Caki2 (cell line): ENCODE measurements at regions not wholly inside any gene's neighbourhood (a gene's known extent, or its start where the extent isn't known, plus 50 kb on each side); places are given as distances from the start of the nearest gene placed in this dataset.

Experiments
- DNase-seq: peaks from one replicate; pipeline ENCODE4 v3.0.0-alpha.2; 2015; ENCODE audit warnings: low read depth
- in situ Hi-C: cut with HindIII; loops from 2 replicates; pipeline ENCODE4 v1.10.0; 2016; ENCODE audit warnings: low sequenced_read_pairs, low pct_unique_long_range_greater_than_20kb, mixed read lengths

- peak; percentile 60 for DNase-seq
- in situ Hi-C loops = no loop called here
Observed at GRCh38 chr2:109736177-109736827, 57.8 kb upstream of the RGPD5 start.
